ENCODE measurements at regions not wholly inside any gene's neighbourhood (a gene's known extent, or its start where the extent isn't known, plus 50 kb on each side); places are given as distances from the start of the nearest gene placed in this dataset.

DNA sequence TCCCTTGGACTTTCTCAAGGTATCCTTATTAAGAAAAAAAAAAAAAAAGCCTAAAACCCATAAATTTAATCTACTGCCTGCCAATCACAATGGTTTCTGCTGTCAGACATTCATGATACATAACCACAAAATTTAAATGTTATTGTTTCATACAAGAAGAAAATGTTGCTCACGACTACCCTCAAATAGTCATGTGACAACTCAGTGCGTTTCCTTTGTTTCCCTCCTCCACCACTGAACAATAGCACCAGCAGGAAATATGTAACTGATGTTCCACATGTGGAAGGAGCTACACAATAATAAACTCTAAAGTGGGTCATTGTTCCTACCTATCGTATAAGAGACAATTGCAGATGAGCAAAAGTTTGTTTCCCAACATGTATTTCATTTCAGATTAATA is 244.1 kb upstream of the EDNRA start:
- TF ChIP-seq, protein P1, sequence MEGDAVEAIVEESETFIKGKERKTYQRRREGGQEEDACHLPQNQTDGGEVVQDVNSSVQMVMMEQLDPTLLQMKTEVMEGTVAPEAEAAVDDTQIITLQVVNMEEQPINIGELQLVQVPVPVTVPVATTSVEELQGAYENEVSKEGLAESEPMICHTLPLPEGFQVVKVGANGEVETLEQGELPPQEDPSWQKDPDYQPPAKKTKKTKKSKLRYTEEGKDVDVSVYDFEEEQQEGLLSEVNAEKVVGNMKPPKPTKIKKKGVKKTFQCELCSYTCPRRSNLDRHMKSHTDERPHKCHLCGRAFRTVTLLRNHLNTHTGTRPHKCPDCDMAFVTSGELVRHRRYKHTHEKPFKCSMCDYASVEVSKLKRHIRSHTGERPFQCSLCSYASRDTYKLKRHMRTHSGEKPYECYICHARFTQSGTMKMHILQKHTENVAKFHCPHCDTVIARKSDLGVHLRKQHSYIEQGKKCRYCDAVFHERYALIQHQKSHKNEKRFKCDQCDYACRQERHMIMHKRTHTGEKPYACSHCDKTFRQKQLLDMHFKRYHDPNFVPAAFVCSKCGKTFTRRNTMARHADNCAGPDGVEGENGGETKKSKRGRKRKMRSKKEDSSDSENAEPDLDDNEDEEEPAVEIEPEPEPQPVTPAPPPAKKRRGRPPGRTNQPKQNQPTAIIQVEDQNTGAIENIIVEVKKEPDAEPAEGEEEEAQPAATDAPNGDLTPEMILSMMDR (IDR thresholded peaks at IDR 0.05) = no peak
- TF ChIP-seq POLR2A (IDR thresholded peaks at IDR 0.05) (no peak), POLR2AphosphoS5 (IDR thresholded peaks at IDR 0.05) (no peak), EP300 (IDR thresholded peaks at IDR 0.05) (no peak)
